ENCODE measurements at regions not wholly inside any gene's neighbourhood (a gene's known extent, or its start where the extent isn't known, plus 50 kb on each side); places are given as distances from the start of the nearest gene placed in this dataset.

GRCh38 chr7:81297317-81297716, 378.5 kb upstream of the SEMA3C start:
- TF ChIP-seq EZH2 (IDR thresholded peaks at IDR 0.05; ENCODE audit: low read length) (no peak), CTCF (optimal IDR thresholded peaks at IDR 0.05 in 1 of 3, IDR thresholded peaks at IDR 0.05 in 1 of 3, conservative IDR thresholded peaks at IDR 0.05 in 1 of 3; ENCODE audit: extremely low read depth in 1 of 3, insufficient read depth in 2 of 3, low read length in 3 of 3) (no peak)
- H3K9me3 ChIP-seq (ENCODE audit: control insufficient read depth, low read depth, low read length): no peaks in the 10 kb centered on the region
- no peaks in the 10 kb centered on the region for H3K79me2 ChIP-seq (ENCODE audit: control insufficient read depth, insufficient read depth, low read length)
- dilution Hi-C loops (cut with MboI; ENCODE audit: extremely low pct_ligation_motif_present, low sequenced_read_pairs): no loop called here
- peaks cover 22% of the 10 kb centered on the region for H3K4me1 ChIP-seq (ENCODE audit: control insufficient read depth, extremely low read depth, insufficient read depth, low read length)
- H3K9ac ChIP-seq (ENCODE audit: control insufficient read depth, extremely low read depth, insufficient read depth, low read length): no peak overlapping the region
- H3K36me3 ChIP-seq (ENCODE audit: control insufficient read depth in 2 of 2, extremely low read depth in 1 of 2, insufficient read depth in 2 of 2, low read length in 2 of 2): no peaks in the 10 kb centered on the region
- no peak for FAIRE-seq
- H4K20me1 ChIP-seq (ENCODE audit: control insufficient read depth, extremely low read depth, insufficient read depth, low read length): no peaks in the 10 kb centered on the region
- H3K27ac ChIP-seq (ENCODE audit: control insufficient read depth, insufficient read depth, low read length): no peak overlapping the region
- no peaks in the 10 kb centered on the region for H3K9me1 ChIP-seq (ENCODE audit: control insufficient read depth, extremely low read depth, insufficient read depth, low read length)
- no peak overlapping the region for H3K4me3 ChIP-seq (ENCODE audit: control insufficient read depth in 2 of 3, extremely low read depth in 1 of 3, insufficient read depth in 2 of 3, low read depth in 1 of 3, low read length in 3 of 3)
- DNase-seq (ENCODE audit: low read depth, low spot score): no peak
- H3K4me2 ChIP-seq (ENCODE audit: control insufficient read depth, extremely low read depth, insufficient read depth, low read depth, low read length): no peak overlapping the region
- H2AFZ ChIP-seq (ENCODE audit: control insufficient read depth, low read length): no peak overlapping the region
- H3K27me3 ChIP-seq (ENCODE audit: control insufficient read depth, extremely low read depth, insufficient read depth, low read length): no peaks in the 10 kb centered on the region

GRCh38 chr7:81296726-81297125, 377.9 kb upstream of the SEMA3C start:
- H4K20me1 ChIP-seq (ENCODE audit: control insufficient read depth, extremely low read depth, insufficient read depth, low read length): no peaks in the 10 kb centered on the region
- dilution Hi-C loops (cut with MboI; ENCODE audit: extremely low pct_ligation_motif_present, low sequenced_read_pairs): no loop called here
- no peaks in the 10 kb centered on the region for H3K79me2 ChIP-seq (ENCODE audit: control insufficient read depth, insufficient read depth, low read length)
- no peak for DNase-seq (ENCODE audit: low read depth, low spot score)
- H3K9ac ChIP-seq (ENCODE audit: control insufficient read depth, extremely low read depth, insufficient read depth, low read length): no peak overlapping the region
- H3K9me1 ChIP-seq (ENCODE audit: control insufficient read depth, extremely low read depth, insufficient read depth, low read length): no peaks in the 10 kb centered on the region
- no peak for FAIRE-seq
- H3K4me3 ChIP-seq (ENCODE audit: control insufficient read depth in 2 of 3, extremely low read depth in 1 of 3, insufficient read depth in 2 of 3, low read depth in 1 of 3, low read length in 3 of 3): no peak overlapping the region
- H2AFZ ChIP-seq (ENCODE audit: control insufficient read depth, low read length): no peak overlapping the region
- peaks cover 22% of the 10 kb centered on the region for H3K4me1 ChIP-seq (ENCODE audit: control insufficient read depth, extremely low read depth, insufficient read depth, low read length)
- no peak overlapping the region for H3K4me2 ChIP-seq (ENCODE audit: control insufficient read depth, extremely low read depth, insufficient read depth, low read depth, low read length)
- no peaks in the 10 kb centered on the region for H3K36me3 ChIP-seq (ENCODE audit: control insufficient read depth in 2 of 2, extremely low read depth in 1 of 2, insufficient read depth in 2 of 2, low read length in 2 of 2)
- no peaks in the 10 kb centered on the region for H3K9me3 ChIP-seq (ENCODE audit: control insufficient read depth, low read depth, low read length)
- H3K27me3 ChIP-seq (ENCODE audit: control insufficient read depth, extremely low read depth, insufficient read depth, low read length): no peaks in the 10 kb centered on the region
- no peak overlapping the region for H3K27ac ChIP-seq (ENCODE audit: control insufficient read depth, insufficient read depth, low read length)
- no peak for TF ChIP-seq CTCF (optimal IDR thresholded peaks at IDR 0.05 in 1 of 3, IDR thresholded peaks at IDR 0.05 in 1 of 3, conservative IDR thresholded peaks at IDR 0.05 in 1 of 3; ENCODE audit: extremely low read depth in 1 of 3, insufficient read depth in 2 of 3, low read length in 3 of 3)
- no peak for TF ChIP-seq EZH2 (IDR thresholded peaks at IDR 0.05; ENCODE audit: low read length)
